DMS53 (cell line): ENCODE measurements at regions not wholly inside any gene's neighbourhood (a gene's known extent, or its start where the extent isn't known, plus 50 kb on each side); places are given as distances from the start of the nearest gene placed in this dataset.
"Not testable (repeated sequence)": the region's sequence is repeated elsewhere in the genome, so short reads cannot be mapped to it uniquely, and the experiment has no call there.

Experiments
- DNase-seq: peaks from one replicate; lab custom pipeline; 2025; lab: John Stamatoyannopoulos, UW

- DNase-seq: no peak
Observed at GRCh38 chr6:140382355-140382754, 1007.9 kb upstream of the CITED2 start.

GRCh38 chr6:140380427-140381218 is 1006.2 kb upstream of the CITED2 start:
- no peak for DNase-seq

GRCh38 chr6:140379919-140380318 is 1005.5 kb upstream of the CITED2 start:
- DNase-seq: no peak

- DNase-seq: no peak
Observed at GRCh38 chr6:140376209-140376608, 1001.8 kb upstream of the CITED2 start.

GRCh38 chr6:140373728-140374127 is 999.3 kb upstream of the CITED2 start:
- not testable (repeated sequence) for DNase-seq

- no peak for DNase-seq
Observed at GRCh38 chr6:140372064-140372463, 997.6 kb upstream of the CITED2 start.

GRCh38 chr6:140370976-140371870 is 996.8 kb upstream of the CITED2 start:
- no peak for DNase-seq

GRCh38 chr6:140370441-140370840 is 996.0 kb upstream of the CITED2 start:
- DNase-seq: no peak

GRCh38 chr6:140366991-140367390 is 992.5 kb upstream of the CITED2 start:
- DNase-seq: no peak

- DNase-seq: no peak
Observed at GRCh38 chr6:140364916-140365315, 990.5 kb upstream of the CITED2 start.

GRCh38 chr6:140360651-140361050 is 986.2 kb upstream of the CITED2 start:
- no peak for DNase-seq

- DNase-seq: no peak
Observed at GRCh38 chr6:140355476-140355875, 981.0 kb upstream of the CITED2 start.

GRCh38 chr6:140354296-140354695 is 979.8 kb upstream of the CITED2 start:
- no peak for DNase-seq

GRCh38 chr6:140353536-140353935 is 979.1 kb upstream of the CITED2 start:
- no peak for DNase-seq

- DNase-seq: no peak
Observed at GRCh38 chr6:140346428-140346827, 972.0 kb upstream of the CITED2 start.

- no peak for DNase-seq
Observed at GRCh38 chr6:140345935-140346334, 971.5 kb upstream of the CITED2 start.

- DNase-seq: no peak
Observed at GRCh38 chr6:140344142-140344913, 969.9 kb upstream of the CITED2 start.

GRCh38 chr6:140343128-140343527 is 968.7 kb upstream of the CITED2 start:
- DNase-seq: no peak

GRCh38 chr6:140341272-140341671 is 966.8 kb upstream of the CITED2 start:
- no peak for DNase-seq

- no peak for DNase-seq
Observed at GRCh38 chr6:140340795-140341194, 966.3 kb upstream of the CITED2 start.

- not testable (repeated sequence) for DNase-seq
Observed at GRCh38 chr6:140339084-140339483, 964.6 kb upstream of the CITED2 start.

GRCh38 chr6:140321891-140322290 is 947.4 kb upstream of the CITED2 start:
- DNase-seq: no peak
